ENCODE measurements at regions not wholly inside any gene's neighbourhood (a gene's known extent, or its start where the extent isn't known, plus 50 kb on each side); places are given as distances from the start of the nearest gene placed in this dataset.

DNA sequence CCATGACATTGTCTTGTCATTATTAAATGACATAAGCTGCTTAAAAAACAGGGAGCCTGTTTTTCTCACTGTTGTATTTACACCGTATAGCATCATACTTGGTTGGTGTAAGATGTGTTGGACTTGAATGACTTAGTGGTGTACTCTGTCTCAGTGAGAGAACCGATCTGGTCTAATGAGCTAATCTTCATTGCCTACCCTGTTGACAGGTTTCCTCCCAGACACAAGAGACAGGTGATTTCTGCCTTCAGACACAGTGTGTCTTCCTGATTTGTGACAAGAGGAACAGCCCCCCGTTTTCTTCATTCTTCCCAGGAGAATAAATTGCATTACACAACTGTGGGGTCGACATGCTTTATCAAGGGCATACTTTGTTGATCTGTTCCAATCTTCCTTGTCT, 137.2 kb upstream of the ID4 start:
- no peaks in the 10 kb centered on the region for H3K4me1 ChIP-seq (ENCODE audit: low read depth)
- no peaks in the 10 kb centered on the region for H3K9me3 ChIP-seq
- ATAC-seq, result no peak
- no peak overlapping the region for H3K4me3 ChIP-seq
- DNase-seq, result no peak
- TF ChIP-seq, protein P1, sequence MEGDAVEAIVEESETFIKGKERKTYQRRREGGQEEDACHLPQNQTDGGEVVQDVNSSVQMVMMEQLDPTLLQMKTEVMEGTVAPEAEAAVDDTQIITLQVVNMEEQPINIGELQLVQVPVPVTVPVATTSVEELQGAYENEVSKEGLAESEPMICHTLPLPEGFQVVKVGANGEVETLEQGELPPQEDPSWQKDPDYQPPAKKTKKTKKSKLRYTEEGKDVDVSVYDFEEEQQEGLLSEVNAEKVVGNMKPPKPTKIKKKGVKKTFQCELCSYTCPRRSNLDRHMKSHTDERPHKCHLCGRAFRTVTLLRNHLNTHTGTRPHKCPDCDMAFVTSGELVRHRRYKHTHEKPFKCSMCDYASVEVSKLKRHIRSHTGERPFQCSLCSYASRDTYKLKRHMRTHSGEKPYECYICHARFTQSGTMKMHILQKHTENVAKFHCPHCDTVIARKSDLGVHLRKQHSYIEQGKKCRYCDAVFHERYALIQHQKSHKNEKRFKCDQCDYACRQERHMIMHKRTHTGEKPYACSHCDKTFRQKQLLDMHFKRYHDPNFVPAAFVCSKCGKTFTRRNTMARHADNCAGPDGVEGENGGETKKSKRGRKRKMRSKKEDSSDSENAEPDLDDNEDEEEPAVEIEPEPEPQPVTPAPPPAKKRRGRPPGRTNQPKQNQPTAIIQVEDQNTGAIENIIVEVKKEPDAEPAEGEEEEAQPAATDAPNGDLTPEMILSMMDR (IDR thresholded peaks at IDR 0.05), result no peak
- H3K36me3 ChIP-seq (ENCODE audit: low read depth), result no peaks in the 10 kb centered on the region
- intact Hi-C loops (cut with DNase I, micrococcal nuclease), result no loop called here

DNA sequence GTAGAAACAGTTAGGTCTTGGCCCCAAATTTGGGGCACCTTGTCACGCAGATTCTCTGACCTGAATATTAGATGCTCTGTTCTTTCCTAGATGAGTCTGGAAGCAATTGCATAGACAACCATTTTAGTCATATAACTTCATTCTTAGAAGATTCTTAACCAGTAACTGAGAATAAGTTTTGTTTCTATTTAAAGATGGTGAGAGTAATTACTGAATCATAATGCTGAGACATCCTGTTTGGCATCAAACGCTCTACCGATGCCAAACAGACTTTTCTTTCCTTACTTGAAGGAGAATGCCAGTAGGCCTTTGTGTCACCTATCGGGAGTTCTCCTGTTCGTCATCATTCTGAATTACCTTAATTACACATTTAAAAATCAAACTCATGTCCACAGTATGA, 131.6 kb upstream of the ID4 start:
- H3K4me3 ChIP-seq, result no peak overlapping the region
- H3K9me3 ChIP-seq, result no peaks in the 10 kb centered on the region
- TF ChIP-seq, protein P1 (IDR thresholded peaks at IDR 0.05), result no peak
- H3K4me1 ChIP-seq (ENCODE audit: low read depth), result no peaks in the 10 kb centered on the region
- H3K36me3 ChIP-seq (ENCODE audit: low read depth), result no peaks in the 10 kb centered on the region
- ATAC-seq (no peak), DNase-seq (no peak)
- intact Hi-C loops (cut with DNase I, micrococcal nuclease), result no loop called here

DNA sequence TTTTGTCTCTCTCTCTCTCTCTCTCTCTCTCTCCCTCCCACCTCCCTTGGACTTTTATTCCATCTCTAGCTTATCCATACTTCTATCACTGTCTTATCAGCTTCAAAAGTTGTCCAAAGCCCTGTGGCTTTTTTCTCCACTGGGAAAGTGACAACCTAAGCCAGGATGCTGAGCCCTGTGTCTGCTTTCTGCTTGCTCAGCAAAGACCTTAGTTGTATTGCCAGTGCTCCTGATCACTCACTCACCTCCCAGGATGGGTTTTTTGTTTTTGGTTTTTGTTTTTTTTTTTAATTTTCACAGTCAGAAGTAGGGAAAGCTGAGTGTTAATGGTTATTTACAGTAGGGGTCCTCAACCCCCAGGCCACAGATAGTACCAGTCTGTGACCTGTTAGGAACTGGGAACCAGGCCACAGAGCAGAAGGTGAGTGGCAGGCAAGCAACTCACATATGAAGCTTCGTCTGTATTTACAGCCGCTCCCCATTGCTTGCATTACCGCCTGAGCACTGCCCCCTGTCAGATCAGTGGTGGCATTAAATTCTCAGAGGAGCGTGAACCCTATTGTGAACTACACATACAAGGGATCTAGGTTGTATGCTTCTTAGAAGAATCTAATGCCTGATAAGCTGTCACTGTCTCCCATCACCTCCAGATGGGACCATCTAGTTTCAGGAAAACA, 125.0 kb upstream of the ID4 start:
- intact Hi-C loops (cut with DNase I, micrococcal nuclease), result no loop called here
- Histone ChIP-seq H3K4me3 (no peak overlapping the region), H3K4me1 (ENCODE audit: low read depth) (no peaks in the 10 kb centered on the region), H3K9me3 (no peaks in the 10 kb centered on the region), H3K36me3 (ENCODE audit: low read depth) (no peaks in the 10 kb centered on the region)
- TF ChIP-seq, protein P1 (IDR thresholded peaks at IDR 0.05), result no peak
- no peak for DNase-seq
- no peak for ATAC-seq

DNA sequence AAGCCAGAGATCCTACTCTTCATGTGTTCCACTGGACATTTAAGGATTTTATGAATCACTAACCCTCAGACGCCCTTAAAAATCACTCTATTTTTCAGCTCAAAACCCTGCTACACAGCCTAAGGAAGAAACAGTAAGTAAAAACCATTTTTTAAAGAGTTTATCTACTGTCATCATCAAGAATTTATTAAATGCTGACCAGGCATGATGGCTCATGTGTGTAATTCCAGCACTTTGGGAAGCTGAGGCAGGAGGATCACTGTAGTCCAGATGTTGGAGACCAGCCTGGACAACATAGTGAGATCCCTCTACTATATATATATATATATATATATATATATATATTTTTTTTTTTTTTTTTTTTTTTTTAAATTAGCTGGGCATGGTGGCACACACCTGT, 124.2 kb upstream of the ID4 start:
- DNase-seq, result no peak
- no peak overlapping the region for H3K4me3 ChIP-seq
- no peaks in the 10 kb centered on the region for H3K9me3 ChIP-seq
- ATAC-seq, result no peak
- H3K4me1 ChIP-seq (ENCODE audit: low read depth), result no peaks in the 10 kb centered on the region
- intact Hi-C loops (cut with DNase I, micrococcal nuclease), result no loop called here
- no peaks in the 10 kb centered on the region for H3K36me3 ChIP-seq (ENCODE audit: low read depth)
- TF ChIP-seq, protein P1 (IDR thresholded peaks at IDR 0.05), result no peak

DNA sequence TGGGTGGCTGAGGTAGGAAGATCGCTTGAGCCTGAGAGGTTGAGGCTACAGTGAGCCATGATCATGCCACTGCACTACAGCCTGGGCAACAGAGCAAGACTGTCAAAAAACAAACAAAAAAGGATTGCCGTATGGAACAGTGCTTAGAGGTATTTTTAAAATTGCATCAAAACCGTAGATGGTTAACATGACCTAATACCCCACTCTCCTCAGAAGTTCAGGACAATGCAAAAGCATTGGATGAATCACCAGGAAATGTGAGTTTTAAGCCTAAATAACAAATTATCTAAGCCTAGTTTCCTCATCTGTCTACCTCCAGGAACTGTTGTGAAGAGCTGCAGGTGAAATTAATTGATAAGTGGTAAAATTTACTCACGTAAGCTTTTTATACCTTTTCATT, 123.8 kb upstream of the ID4 start:
- no peaks in the 10 kb centered on the region for H3K36me3 ChIP-seq (ENCODE audit: low read depth)
- ATAC-seq (no peak), DNase-seq (no peak)
- no peak overlapping the region for H3K4me3 ChIP-seq
- intact Hi-C loops (cut with DNase I, micrococcal nuclease), result no loop called here
- no peaks in the 10 kb centered on the region for H3K9me3 ChIP-seq
- no peaks in the 10 kb centered on the region for H3K4me1 ChIP-seq (ENCODE audit: low read depth)
- TF ChIP-seq, protein P1 (IDR thresholded peaks at IDR 0.05), result no peak

DNA sequence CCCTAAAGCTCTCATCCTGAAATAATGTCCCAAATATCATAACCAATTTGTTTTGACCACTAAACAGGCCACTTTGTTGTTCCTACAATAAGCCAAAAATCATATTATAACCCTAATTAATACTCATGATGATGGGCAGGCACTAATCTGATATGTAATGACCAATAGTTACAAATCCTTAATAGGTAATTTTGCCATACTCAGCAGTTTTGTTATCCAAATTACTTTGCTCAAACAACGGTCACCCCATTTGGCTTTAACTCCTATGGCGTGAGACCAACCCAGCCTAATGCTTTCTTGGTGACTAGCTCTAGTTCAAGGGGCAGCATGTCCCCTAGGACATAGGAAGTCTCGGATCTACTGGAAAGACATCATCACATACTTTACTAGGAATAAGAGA, 123.2 kb upstream of the ID4 start:
- H3K4me1 ChIP-seq (ENCODE audit: low read depth), result no peaks in the 10 kb centered on the region
- no peak overlapping the region for H3K4me3 ChIP-seq
- no peaks in the 10 kb centered on the region for H3K36me3 ChIP-seq (ENCODE audit: low read depth)
- no peaks in the 10 kb centered on the region for H3K9me3 ChIP-seq
- TF ChIP-seq, protein P1 (IDR thresholded peaks at IDR 0.05), result no peak
- ATAC-seq (no peak), DNase-seq (no peak)
- intact Hi-C loops (cut with DNase I, micrococcal nuclease), result no loop called here
